ENCODE measurements at regions not wholly inside any gene's neighbourhood (a gene's known extent, or its start where the extent isn't known, plus 50 kb on each side); places are given as distances from the start of the nearest gene placed in this dataset.

GRCh38 chr6:78583079-78583478 is 284.3 kb upstream of the IRAK1BP1 start:
- Histone ChIP-seq H3K27ac (no peak overlapping the region), H3K4me1 (no peaks in the 10 kb centered on the region), H3K4me3 (replicated peaks in 1 of 3) (no peak overlapping the region), H3K9me3 (no peaks in the 10 kb centered on the region), H3K36me3 (no peaks in the 10 kb centered on the region), H3K27me3 (no peaks in the 10 kb centered on the region)
- intact Hi-C loops (cut with DNase I) = no loop called here
- TF ChIP-seq POLR2A (IDR thresholded peaks at IDR 0.05) = no peak
- TF ChIP-seq, protein P1, sequence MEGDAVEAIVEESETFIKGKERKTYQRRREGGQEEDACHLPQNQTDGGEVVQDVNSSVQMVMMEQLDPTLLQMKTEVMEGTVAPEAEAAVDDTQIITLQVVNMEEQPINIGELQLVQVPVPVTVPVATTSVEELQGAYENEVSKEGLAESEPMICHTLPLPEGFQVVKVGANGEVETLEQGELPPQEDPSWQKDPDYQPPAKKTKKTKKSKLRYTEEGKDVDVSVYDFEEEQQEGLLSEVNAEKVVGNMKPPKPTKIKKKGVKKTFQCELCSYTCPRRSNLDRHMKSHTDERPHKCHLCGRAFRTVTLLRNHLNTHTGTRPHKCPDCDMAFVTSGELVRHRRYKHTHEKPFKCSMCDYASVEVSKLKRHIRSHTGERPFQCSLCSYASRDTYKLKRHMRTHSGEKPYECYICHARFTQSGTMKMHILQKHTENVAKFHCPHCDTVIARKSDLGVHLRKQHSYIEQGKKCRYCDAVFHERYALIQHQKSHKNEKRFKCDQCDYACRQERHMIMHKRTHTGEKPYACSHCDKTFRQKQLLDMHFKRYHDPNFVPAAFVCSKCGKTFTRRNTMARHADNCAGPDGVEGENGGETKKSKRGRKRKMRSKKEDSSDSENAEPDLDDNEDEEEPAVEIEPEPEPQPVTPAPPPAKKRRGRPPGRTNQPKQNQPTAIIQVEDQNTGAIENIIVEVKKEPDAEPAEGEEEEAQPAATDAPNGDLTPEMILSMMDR (IDR thresholded peaks at IDR 0.05) = no peak
- WGBS, 2 donors = 85 to 89% methylated on average over 3 of the region's 3 CpGs
- DNase-seq = no peak

- Histone ChIP-seq H3K4me1 (no peaks in the 10 kb centered on the region), H3K27ac (no peak overlapping the region), H3K27me3 (no peaks in the 10 kb centered on the region), H3K36me3 (no peaks in the 10 kb centered on the region), H3K4me3 (replicated peaks in 1 of 3) (no peak overlapping the region), H3K9me3 (no peaks in the 10 kb centered on the region)
- no peak for DNase-seq
- WGBS, 2 donors = 51 to 58% methylated on average over 1 of the region's 1 CpG
- TF ChIP-seq POLR2A (IDR thresholded peaks at IDR 0.05) = no peak
- TF ChIP-seq, protein P1 (IDR thresholded peaks at IDR 0.05) = no peak
- intact Hi-C loops (cut with DNase I) = no loop called here
Measured at GRCh38 chr6:78589436-78589835, 277.9 kb upstream of the IRAK1BP1 start.

GRCh38 chr6:78593898-78594667 is 273.3 kb upstream of the IRAK1BP1 start:
- Histone ChIP-seq H3K27me3 (no peaks in the 10 kb centered on the region), H3K4me1 (no peaks in the 10 kb centered on the region), H3K27ac (no peak overlapping the region), H3K4me3 (replicated peaks in 1 of 3) (no peak overlapping the region), H3K9me3 (no peaks in the 10 kb centered on the region), H3K36me3 (no peaks in the 10 kb centered on the region)
- intact Hi-C loops (cut with DNase I) = no loop called here
- WGBS, 2 donors = 85 to 88% methylated on average over 5 of the region's 5 CpGs
- no peak for DNase-seq
- TF ChIP-seq POLR2A (IDR thresholded peaks at IDR 0.05) = no peak
- TF ChIP-seq, protein P1 (IDR thresholded peaks at IDR 0.05) = no peak

DNA sequence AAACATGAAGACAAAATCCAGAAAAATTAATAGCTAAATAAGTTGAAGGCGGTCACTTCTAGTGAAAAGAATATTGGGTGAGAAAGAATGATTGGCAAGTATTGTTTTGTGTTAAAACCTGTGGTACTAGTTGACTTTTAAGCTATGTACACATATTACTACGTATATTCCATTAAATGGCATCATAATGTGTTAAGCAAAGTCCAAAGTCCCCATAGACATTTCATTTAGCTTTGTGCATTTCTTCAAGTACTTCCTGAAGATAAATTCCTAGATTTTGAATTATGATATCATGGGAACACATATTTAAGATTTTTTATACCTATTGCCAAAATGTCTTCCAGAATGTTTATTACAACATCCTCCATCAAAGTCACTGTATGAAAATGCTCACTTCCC is 272.7 kb upstream of the IRAK1BP1 start:
- H3K36me3 ChIP-seq = no peaks in the 10 kb centered on the region
- H3K4me1 ChIP-seq = no peaks in the 10 kb centered on the region
- no peak for DNase-seq
- WGBS, 2 donors = 83 to 86% methylated on average over 2 of the region's 2 CpGs
- H3K27me3 ChIP-seq = no peaks in the 10 kb centered on the region
- intact Hi-C loops (cut with DNase I) = no loop called here
- no peak overlapping the region for H3K4me3 ChIP-seq (replicated peaks in 1 of 3)
- no peaks in the 10 kb centered on the region for H3K9me3 ChIP-seq
- H3K27ac ChIP-seq = no peak overlapping the region
- TF ChIP-seq, protein P1 (IDR thresholded peaks at IDR 0.05) = no peak
- no peak for TF ChIP-seq POLR2A (IDR thresholded peaks at IDR 0.05)

DNA sequence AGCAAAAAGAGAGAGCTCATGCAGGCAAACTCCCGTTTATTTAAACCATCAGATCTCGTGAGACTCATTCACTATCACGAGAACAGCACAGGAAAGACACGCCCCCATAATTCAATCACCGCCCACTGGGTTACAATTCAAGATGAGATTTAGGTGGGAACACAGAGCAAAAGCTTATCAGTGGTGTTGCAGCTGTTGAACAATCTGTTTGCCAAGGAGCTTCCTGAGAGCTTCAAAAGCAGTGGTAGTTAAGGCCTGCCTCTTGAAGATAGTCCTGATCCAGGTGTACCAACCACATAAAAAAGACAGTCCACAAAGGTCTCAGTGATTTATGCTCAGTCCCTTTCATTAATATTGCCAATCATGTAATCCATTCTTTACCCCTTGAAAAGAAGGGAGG is 269.4 kb upstream of the IRAK1BP1 start:
- DNase-seq = no peak
- TF ChIP-seq POLR2A (IDR thresholded peaks at IDR 0.05) = no peak
- TF ChIP-seq, protein P1 (IDR thresholded peaks at IDR 0.05) = no peak
- intact Hi-C loops (cut with DNase I) = no loop called here
- no peak overlapping the region for H3K4me3 ChIP-seq (replicated peaks in 1 of 3)
- no peaks in the 10 kb centered on the region for H3K4me1 ChIP-seq
- no peaks in the 10 kb centered on the region for H3K27me3 ChIP-seq
- no peak overlapping the region for H3K27ac ChIP-seq
- 82 to 83% methylated on average over 5 of the region's 5 CpGs for WGBS, 2 donors
- H3K36me3 ChIP-seq = no peaks in the 10 kb centered on the region
- no peaks in the 10 kb centered on the region for H3K9me3 ChIP-seq

Measured in thyroid gland (tissue), 4 donors.